ENCODE measurements at regions not wholly inside any gene's neighbourhood (a gene's known extent, or its start where the extent isn't known, plus 50 kb on each side); places are given as distances from the start of the nearest gene placed in this dataset.

DNA sequence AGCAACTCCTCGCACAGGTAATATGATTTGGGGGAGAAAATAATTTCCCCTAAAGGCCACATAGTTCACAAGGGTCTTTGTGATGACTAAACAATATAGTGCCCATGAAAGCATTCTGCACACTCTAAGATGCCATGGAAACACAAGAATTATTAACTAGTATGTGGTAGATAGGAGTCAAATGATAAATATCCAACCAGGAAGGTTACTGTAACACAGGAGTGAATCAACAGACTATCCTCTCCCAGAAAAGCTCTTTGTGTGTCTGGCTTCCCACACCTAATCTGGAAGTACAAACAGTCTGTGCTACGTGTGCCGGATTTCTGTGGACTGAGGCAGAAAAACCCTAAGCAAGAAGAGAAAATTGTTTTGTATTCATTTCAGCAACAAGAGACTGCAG lies 70.0 kb downstream of the OTP start (continued):
- no peak for TF ChIP-seq ZNF530 (tag by site-specific recombination; IDR thresholded peaks at IDR 0.05; ENCODE audit: low read depth)
- TF ChIP-seq, protein P1, sequence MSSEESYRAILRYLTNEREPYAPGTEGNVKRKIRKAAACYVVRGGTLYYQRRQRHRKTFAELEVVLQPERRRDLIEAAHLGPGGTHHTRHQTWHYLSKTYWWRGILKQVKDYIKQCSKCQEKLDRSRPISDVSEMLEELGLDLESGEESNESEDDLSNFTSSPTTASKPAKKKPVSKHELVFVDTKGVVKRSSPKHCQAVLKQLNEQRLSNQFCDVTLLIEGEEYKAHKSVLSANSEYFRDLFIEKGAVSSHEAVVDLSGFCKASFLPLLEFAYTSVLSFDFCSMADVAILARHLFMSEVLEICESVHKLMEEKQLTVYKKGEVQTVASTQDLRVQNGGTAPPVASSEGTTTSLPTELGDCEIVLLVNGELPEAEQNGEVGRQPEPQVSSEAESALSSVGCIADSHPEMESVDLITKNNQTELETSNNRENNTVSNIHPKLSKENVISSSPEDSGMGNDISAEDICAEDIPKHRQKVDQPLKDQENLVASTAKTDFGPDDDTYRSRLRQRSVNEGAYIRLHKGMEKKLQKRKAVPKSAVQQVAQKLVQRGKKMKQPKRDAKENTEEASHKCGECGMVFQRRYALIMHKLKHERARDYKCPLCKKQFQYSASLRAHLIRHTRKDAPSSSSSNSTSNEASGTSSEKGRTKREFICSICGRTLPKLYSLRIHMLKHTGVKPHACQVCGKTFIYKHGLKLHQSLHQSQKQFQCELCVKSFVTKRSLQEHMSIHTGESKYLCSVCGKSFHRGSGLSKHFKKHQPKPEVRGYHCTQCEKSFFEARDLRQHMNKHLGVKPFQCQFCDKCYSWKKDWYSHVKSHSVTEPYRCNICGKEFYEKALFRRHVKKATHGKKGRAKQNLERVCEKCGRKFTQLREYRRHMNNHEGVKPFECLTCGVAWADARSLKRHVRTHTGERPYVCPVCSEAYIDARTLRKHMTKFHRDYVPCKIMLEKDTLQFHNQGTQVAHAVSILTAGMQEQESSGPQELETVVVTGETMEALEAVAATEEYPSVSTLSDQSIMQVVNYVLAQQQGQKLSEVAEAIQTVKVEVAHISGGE (tag by site-specific recombination; conservative IDR thresholded peaks at IDR 0.05; ENCODE audit: low read depth) = no peak

DNA sequence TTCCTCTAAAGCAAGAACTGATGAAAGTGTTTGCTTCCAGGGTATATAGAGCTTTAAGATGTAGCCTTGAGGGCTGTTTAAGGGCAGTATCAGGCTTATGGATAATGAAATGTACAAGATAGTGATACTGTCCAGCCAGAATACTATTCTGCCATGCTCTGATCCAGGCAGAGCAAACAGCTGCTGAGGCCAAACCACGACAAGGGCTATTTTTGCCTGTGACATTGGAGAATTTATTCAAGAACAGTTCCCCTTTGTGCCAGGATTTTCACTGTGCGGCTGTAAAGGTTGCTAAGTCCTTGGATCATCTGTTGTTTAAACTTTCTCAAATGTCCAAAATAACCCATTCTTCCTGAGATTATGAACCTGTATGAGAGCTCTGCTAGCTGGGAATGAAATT lies 70.4 kb downstream of the OTP start:
- CTCF ChIA-PET = no interaction called here

DNA sequence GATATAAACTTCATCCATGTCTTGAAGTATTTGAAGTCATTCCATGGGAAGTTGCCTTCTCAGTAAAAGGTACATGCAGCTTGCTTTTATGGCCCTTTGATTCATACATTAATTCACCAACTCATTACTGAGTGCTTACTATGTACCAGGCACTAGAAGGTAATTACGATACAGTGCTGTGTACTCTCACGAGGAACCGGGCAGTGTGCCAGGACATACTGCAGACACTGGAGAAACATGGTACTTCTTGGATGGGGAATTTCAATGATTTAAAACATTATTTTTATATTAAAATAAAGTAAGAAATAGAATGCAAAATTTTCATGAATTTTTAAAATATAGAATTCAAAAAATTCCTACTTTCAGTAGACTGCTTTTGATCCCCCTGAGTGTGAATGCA lies 71.4 kb upstream of the WDR41 start:
- H3K4me1 ChIP-seq (ENCODE audit: control insufficient read depth, insufficient read depth, low read length) = no peaks in the 10 kb centered on the region
- TF ChIP-seq KLF16 (tag by site-specific recombination; IDR thresholded peaks at IDR 0.05) = no peak
- TF ChIP-seq SCRT2 (tag by site-specific recombination; IDR thresholded peaks at IDR 0.05) = no peak
- TF ChIP-seq, protein P2, sequence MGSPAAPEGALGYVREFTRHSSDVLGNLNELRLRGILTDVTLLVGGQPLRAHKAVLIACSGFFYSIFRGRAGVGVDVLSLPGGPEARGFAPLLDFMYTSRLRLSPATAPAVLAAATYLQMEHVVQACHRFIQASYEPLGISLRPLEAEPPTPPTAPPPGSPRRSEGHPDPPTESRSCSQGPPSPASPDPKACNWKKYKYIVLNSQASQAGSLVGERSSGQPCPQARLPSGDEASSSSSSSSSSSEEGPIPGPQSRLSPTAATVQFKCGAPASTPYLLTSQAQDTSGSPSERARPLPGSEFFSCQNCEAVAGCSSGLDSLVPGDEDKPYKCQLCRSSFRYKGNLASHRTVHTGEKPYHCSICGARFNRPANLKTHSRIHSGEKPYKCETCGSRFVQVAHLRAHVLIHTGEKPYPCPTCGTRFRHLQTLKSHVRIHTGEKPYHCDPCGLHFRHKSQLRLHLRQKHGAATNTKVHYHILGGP (tag by site-specific recombination; IDR thresholded peaks at IDR 0.05) = 0 out of 2 replicates have a peak, but pooled peaks have one; percentile 24
- TF ChIP-seq, protein P3, sequence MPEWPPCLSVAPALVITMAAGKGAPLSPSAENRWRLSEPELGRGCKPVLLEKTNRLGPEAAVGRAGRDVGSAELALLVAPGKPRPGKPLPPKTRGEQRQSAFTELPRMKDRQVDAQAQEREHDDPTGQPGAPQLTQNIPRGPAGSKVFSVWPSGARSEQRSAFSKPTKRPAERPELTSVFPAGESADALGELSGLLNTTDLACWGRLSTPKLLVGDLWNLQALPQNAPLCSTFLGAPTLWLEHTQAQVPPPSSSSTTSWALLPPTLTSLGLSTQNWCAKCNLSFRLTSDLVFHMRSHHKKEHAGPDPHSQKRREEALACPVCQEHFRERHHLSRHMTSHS (tag by site-specific recombination; IDR thresholded peaks at IDR 0.05) = no peak
- H3K27ac ChIP-seq (ENCODE audit: extremely low read depth, low read depth, low read length) = no peak overlapping the region
- ChIA-PET CTCF (no interaction called here), POLR2A (no interaction called here)
- no peak overlapping the region for H3K4me3 ChIP-seq (ENCODE audit: low read depth, low read length)
- H3K36me3 ChIP-seq (ENCODE audit: control insufficient read depth in 2 of 2, insufficient read depth in 1 of 2, low read length in 2 of 2) = no peaks in the 10 kb centered on the region
- no peaks in the 10 kb centered on the region for H3K9me3 ChIP-seq (ENCODE audit: control insufficient read depth, insufficient read depth, low read depth, low read length)

More for the DNA sequence above, 70.4 kb downstream of the OTP start:
- Histone ChIP-seq H3K9me3 (ENCODE audit: control insufficient read depth, insufficient read depth, low read depth, low read length) (no peaks in the 10 kb centered on the region), H3K36me3 (ENCODE audit: control insufficient read depth in 2 of 2, insufficient read depth in 1 of 2, low read length in 2 of 2) (no peaks in the 10 kb centered on the region), H3K4me1 (ENCODE audit: control insufficient read depth, insufficient read depth, low read length) (no peaks in the 10 kb centered on the region), H3K27ac (ENCODE audit: extremely low read depth, low read depth, low read length) (no peak overlapping the region), H3K4me3 (ENCODE audit: low read depth, low read length) (no peak overlapping the region)
- POLR2A ChIA-PET = no interaction called here
- TF ChIP-seq KLF7 (tag by site-specific recombination; IDR thresholded peaks at IDR 0.05; ENCODE audit: borderline replicate concordance) (no peak), ZNF112 (tag by site-specific recombination; IDR thresholded peaks at IDR 0.05) (no peak), ZNF394 (tag by site-specific recombination; IDR thresholded peaks at IDR 0.05; ENCODE audit: borderline replicate concordance) (no peak), ZNF791 (tag by site-specific recombination; IDR thresholded peaks at IDR 0.05) (no peak), KLF16 (tag by site-specific recombination; IDR thresholded peaks at IDR 0.05) (no peak), EGR2 (tag by site-specific recombination; IDR thresholded peaks at IDR 0.05; ENCODE audit: low read depth) (no peak), ZFHX2 (tag by site-specific recombination; conservative IDR thresholded peaks at IDR 0.05) (no peak), YY2 (tag by site-specific recombination; IDR thresholded peaks at IDR 0.05) (no peak), ZBTB48 (tag by site-specific recombination; IDR thresholded peaks at IDR 0.05) (no peak)

DNA sequence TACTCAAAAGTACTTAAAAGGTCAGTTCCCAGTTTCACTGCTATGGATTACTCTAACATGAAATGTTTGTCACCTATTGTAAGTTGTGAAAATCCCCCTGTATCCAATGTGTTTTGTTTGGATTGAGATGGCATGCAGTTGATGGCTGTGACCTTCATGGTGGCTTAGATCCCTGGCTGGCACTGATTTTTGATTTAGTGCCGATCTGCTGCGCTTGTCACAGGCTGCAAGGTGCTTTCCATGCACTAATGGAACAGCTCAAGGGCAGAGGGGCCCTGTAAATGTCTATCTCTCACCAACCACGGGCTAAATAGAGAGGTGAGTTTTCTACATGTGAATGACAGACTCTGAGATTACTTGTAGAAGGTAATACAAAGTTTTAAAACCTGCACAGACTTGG lies 69.8 kb upstream of the WDR41 start:
- H3K36me3 ChIP-seq (ENCODE audit: control insufficient read depth in 2 of 2, insufficient read depth in 1 of 2, low read length in 2 of 2) = no peaks in the 10 kb centered on the region
- no peaks in the 10 kb centered on the region for H3K4me1 ChIP-seq (ENCODE audit: control insufficient read depth, insufficient read depth, low read length)
- H3K9me3 ChIP-seq (ENCODE audit: control insufficient read depth, insufficient read depth, low read depth, low read length) = no peaks in the 10 kb centered on the region
- H3K27ac ChIP-seq (ENCODE audit: extremely low read depth, low read depth, low read length) = no peak overlapping the region
- POLR2A ChIA-PET = no interaction called here
- H3K4me3 ChIP-seq (ENCODE audit: low read depth, low read length) = no peak overlapping the region
- CTCF ChIA-PET = interaction anchor here (0.6 to 2.5 kb wide), 5 partner anchors 308 to 707 kb away, joined by 3 to 19 read pairs (median 5); no protein-coding TSS in a partner anchor
- no peak for TF ChIP-seq ZNF174 (tag by site-specific recombination; IDR thresholded peaks at IDR 0.05)
- TF ChIP-seq, protein P4, sequence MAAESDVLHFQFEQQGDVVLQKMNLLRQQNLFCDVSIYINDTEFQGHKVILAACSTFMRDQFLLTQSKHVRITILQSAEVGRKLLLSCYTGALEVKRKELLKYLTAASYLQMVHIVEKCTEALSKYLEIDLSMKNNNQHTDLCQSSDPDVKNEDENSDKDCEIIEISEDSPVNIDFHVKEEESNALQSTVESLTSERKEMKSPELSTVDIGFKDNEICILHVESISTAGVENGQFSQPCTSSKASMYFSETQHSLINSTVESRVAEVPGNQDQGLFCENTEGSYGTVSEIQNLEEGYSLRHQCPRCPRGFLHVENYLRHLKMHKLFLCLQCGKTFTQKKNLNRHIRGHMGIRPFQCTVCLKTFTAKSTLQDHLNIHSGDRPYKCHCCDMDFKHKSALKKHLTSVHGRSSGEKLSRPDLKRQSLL (tag by site-specific recombination; IDR thresholded peaks at IDR 0.05) = no peak
- TF ChIP-seq, protein P5, sequence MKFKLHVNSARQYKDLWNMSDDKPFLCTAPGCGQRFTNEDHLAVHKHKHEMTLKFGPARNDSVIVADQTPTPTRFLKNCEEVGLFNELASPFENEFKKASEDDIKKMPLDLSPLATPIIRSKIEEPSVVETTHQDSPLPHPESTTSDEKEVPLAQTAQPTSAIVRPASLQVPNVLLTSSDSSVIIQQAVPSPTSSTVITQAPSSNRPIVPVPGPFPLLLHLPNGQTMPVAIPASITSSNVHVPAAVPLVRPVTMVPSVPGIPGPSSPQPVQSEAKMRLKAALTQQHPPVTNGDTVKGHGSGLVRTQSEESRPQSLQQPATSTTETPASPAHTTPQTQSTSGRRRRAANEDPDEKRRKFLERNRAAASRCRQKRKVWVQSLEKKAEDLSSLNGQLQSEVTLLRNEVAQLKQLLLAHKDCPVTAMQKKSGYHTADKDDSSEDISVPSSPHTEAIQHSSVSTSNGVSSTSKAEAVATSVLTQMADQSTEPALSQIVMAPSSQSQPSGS (tag by site-specific recombination; IDR thresholded peaks at IDR 0.05; ENCODE audit: low read depth) = no peak
- no peak for TF ChIP-seq ZFP3 (tag by site-specific recombination; IDR thresholded peaks at IDR 0.05; ENCODE audit: low read depth)
- no peak for TF ChIP-seq ZBTB8A (tag by site-specific recombination; IDR thresholded peaks at IDR 0.05)

Data from HEK293 (cell line).